HG02763 (cell line): ENCODE measurements at regions not wholly inside any gene's neighbourhood (a gene's known extent, or its start where the extent isn't known, plus 50 kb on each side); places are given as distances from the start of the nearest gene placed in this dataset.

ENCODE experiments used
- ATAC-seq: cut with Tn5 transposase; IDR thresholded peaks from one replicate; pipeline ENCODE4 v1.9.1; 2021; ENCODE audit warnings: mild to moderate bottlenecking, moderate library complexity; ENCODE audit not compliant: unreplicated experiment

- ATAC-seq = no peak
Measured at GRCh38 chr11:116232364-116232828, 540.4 kb downstream of the BUD13 start.

GRCh38 chr11:116231543-116231942 is 541.2 kb downstream of the BUD13 start:
- no peak for ATAC-seq

- no peak for ATAC-seq
Measured at GRCh38 chr11:116230438-116230837, 542.3 kb downstream of the BUD13 start.

DNA sequence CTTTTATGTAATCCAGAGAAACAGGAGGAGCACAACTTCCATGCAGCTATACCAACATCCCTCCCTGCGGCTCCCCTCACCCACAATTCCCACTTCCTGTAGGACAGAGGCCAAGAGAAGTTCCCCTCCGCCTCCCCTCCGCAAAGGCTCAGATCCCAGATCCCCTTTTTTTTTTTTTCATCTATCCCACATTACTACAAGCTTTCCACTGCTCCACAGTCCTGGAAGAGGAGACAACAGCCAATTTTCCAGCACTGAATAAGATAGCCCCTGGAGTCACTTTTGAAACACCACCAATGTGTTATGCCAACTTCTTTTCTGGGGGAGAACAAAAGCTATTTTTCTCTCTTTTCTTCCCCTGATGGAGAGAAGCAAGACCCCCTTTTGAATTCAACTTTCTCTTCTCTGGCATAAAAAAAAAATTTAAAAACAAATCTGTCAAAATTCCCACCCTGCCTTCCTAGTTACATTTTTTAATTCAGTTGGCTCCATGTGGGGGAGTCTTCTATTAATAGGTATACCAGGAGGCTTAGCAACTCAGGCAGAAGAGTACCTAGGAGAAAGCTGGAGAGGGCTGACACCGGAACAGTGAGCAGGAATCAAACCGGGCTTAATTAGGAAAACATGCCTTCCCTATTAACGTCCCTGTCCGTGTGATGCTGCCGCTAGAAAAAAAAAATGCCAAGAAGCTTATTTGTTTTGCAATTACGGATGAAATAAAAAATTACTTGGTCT is 543.4 kb downstream of the BUD13 start:
- no peak for ATAC-seq

DNA sequence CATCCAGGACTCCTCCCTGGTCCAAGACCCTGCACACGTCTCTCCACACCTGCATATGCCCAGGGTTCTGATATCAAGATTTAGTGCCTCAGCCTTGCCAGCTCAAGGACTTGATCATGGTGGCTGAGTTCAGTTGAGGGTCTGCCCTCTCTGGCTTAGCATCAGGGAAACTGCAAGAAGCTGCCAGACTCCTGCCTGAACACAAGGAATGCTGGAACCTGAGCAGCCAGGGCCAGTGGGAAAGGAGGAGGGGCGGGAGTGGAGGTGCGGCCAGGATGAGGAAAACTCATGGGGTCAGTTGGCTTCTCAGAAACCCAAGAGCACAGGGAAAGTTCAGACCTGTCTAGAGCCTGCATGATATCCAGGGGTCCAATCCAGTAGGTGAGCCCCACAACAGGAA is 546.1 kb downstream of the BUD13 start:
- no peak for ATAC-seq

DNA sequence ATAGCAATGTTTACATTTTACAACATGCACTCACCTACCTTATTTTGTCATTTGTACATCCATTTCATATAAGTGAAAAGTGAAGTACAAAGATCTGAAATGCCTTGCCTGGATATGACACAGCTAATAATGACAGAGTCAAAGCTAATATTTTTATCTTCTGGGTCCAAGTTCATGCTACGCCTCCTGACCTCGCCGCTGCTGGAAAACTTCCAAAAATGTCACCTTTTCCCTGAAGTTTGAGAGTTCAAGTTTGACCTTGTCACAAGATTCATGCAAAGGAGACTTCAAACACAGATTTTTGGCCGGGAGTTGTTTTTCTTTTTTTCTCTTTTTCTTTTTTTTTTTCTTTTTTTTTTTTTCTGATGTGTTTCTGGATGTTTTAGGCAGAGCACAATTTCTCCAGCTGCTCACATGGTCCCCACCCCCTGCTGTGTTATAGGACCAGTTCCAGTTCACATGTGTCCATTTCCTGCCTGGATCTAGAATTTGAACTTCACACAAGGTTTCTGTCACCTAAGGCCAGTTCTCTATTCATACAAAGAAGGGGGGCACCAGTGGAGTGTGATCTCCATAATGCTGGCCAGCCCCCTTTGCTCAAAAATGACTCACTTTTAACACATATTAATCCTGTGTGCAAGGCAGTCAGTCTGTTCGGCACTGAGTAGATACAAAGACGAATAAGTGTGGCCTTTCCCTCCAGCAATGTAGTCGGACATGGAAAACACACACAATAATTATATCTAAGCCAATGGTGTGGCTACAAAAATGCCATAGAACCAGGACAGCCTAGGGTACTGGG is 546.8 kb downstream of the BUD13 start:
- ATAC-seq = no peak

- no peak for ATAC-seq
Measured at GRCh38 chr11:116225236-116225635, 547.6 kb downstream of the BUD13 start.

DNA sequence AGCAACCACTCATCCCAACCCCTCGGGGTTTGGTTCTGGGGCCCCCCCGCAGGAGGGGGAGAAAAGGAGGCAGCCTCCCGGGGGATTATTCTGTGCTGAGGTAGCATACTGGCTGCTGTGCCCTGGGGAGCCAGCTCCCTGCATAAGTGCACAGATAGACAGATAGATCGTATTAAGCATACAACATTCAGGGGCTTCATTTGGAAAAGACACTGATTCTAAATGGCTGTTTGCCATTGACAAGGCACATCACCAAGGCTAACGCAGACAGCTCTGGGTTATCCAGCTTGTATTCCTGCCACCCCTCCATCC is 547.9 kb downstream of the BUD13 start:
- no peak for ATAC-seq

DNA sequence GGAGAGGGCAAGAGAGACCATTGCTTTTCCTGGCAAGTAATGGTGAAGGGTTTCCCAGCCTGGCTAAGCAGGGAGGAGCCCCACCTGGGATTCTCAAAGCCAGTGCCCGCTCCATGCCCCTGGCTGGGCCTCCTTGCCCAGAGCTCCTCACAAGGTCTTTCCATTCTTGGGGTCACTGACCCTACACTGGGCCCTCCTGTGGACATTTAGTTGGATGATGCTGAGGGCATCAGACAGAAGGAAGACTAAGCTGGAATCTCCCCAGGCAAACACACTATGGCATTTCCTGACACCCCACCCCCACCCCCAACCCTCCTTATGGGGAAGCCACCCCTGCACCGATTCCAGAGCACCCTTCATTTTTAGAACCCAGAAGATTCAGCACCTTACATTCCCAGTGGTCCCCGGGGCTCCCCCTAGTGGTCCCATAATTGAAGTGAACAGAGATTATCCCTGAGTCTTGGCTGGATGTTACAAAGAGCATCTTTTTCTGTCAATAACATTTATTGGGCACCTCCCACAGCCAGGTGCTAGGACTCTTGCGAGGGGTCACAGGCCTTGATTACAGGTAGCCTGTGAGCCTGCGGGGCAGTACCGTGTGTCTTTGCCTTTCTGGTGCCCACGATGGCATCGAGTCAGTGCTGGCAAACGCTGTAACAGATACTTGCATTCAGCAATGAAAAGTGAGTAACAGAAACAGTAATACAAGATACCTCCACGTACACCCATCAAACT is 548.5 kb downstream of the BUD13 start:
- ATAC-seq = no peak

GRCh38 chr11:116221351-116221750 is 551.4 kb downstream of the BUD13 start:
- ATAC-seq = no peak

- ATAC-seq = no peak
Measured at GRCh38 chr11:116219171-116219635, 553.6 kb downstream of the BUD13 start.

DNA sequence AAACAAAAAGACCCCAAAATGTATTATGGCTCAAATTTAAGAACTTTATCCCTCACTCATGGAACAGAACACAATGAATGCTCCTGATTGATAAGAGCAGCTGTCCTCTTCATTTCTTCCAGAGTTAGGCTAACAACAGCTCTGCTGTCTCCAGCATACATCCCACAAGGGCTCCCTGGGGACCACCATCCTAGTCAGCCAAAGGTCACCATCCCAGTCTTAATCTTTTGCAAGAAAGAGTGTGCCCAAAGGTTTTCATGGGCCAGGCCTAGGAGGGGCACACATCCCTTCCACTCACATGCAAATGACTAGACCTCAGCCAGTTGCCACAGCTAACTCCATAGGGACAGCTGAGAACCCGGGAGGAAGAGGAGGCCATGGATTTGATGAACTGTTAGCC is 555.3 kb downstream of the BUD13 start:
- no peak for ATAC-seq

DNA sequence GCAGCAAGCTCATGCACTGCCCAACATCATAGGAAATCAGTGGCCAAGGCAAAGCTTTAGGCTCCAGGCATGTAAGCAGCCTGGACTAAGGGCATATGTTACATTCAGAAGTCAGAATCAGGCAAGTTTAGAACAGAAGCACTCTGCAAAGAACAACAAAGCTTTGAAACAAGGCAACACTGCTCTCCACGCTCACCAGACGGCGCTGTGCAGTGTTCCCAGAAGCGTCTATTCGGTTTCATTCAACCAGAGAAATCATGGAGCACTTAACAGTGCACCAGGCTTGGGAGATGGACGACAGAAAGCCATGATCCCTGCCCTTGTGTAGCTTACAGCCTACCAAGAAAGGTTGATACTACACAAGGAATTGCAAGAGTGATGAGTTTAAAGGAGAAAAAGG is 555.8 kb downstream of the BUD13 start:
- ATAC-seq = no peak

GRCh38 chr11:116215471-116216113 is 557.2 kb downstream of the BUD13 start:
- ATAC-seq = no peak

DNA sequence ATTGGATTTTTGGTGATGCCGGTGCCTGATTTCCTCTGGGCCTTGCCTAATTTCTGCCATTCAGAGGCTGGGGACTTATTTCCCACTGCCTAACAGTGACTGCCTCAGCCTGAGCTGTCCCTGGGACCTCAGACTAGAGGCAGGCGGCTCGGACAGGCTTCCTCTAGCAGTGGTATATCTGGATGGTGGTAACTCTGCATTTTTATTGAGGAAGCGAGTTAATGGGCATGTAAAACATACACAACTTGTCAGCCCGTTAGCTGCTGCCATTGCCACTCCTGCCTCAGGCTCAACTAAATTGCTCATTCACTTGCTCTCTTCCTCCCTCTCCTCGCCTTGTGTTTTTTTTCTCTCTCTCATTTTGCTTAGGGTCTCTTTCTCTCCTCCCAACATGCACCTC is 561.6 kb downstream of the BUD13 start:
- ATAC-seq = no peak

DNA sequence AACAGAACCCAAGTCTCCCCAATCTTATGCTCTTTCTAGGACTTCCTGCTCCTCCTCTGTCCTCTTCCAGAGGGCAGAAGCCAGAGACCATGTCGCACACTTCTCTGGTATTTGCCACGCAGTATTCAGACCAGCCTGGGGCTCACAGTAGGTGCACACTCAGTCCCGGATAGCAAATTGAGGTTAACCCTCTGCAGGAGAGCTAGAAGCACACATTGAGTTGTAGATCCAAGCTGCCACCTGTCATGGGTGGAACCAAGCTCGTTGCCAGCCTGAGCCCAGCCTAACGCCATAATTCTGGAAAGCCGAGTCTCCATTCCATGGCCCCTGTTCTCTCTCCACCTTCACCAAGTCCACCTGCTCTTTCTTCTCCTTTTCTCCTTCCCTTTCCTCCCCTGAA is 562.1 kb downstream of the BUD13 start:
- ATAC-seq = no peak

GRCh38 chr11:116209255-116209654 is 563.5 kb downstream of the BUD13 start:
- ATAC-seq = no peak

GRCh38 chr11:116207421-116208141 is 565.2 kb downstream of the BUD13 start:
- ATAC-seq = no peak

DNA sequence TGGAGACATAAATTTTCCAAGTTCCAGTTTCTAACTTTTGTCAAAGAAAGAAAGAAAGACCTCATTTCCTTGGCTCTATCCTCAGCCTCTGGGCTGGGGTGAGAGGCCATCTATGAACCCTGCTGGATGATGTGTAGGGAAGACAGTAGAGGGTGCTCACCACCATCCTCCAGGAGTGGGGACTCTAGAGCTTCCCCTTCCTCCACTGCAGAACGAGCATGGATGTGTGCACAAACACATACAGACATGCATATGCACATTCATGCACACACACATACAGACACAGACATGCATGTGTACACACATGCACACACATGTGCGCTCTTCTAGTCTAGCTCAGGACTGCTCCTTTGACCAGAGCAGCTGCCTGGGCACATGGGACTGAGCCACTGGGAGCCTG is 565.8 kb downstream of the BUD13 start:
- ATAC-seq = no peak

GRCh38 chr11:116202922-116203321 is 569.9 kb downstream of the BUD13 start:
- ATAC-seq = no peak

- ATAC-seq = no peak
Measured at GRCh38 chr11:116200564-116200963, 572.2 kb downstream of the BUD13 start.
